ENCODE measurements at regions not wholly inside any gene's neighbourhood (a gene's known extent, or its start where the extent isn't known, plus 50 kb on each side); places are given as distances from the start of the nearest gene placed in this dataset.

DNA sequence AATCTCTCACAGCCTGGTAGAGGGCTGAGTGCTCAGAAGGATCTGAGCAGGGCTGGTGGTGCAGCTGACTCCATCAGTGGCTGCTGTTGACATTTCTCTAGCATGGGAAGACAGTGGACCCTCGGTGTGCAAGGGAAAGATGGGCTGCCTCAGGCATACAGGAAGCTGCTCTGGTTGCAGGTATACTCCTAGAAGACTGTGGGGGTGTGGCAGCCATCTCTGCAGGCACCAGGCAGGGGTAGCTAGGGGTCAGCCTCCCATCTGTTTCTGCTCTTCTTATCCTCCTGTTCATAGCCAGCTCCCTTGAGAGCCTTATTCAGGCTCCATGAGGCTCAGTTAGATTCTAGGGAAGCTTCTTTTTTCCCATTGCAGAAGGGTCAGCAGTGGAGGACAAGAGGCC lies 475.5 kb downstream of the TSHZ3 start:
- TF ChIP-seq CTCF (IDR thresholded peaks at IDR 0.05), result no peak
- no peak for TF ChIP-seq POLR2A (IDR thresholded peaks at IDR 0.05)

Measured in prostate gland (tissue), 2 donors.